Fibroblast of peridontal ligament (primary cell): ENCODE measurements at regions not wholly inside any gene's neighbourhood (a gene's known extent, or its start where the extent isn't known, plus 50 kb on each side); places are given as distances from the start of the nearest gene placed in this dataset.

Source experiments
- DNase-seq: peaks from one replicate; pipeline ENCODE4 v3.0.0-alpha.2; 2010; ENCODE audit errors: extremely low read depth

DNA sequence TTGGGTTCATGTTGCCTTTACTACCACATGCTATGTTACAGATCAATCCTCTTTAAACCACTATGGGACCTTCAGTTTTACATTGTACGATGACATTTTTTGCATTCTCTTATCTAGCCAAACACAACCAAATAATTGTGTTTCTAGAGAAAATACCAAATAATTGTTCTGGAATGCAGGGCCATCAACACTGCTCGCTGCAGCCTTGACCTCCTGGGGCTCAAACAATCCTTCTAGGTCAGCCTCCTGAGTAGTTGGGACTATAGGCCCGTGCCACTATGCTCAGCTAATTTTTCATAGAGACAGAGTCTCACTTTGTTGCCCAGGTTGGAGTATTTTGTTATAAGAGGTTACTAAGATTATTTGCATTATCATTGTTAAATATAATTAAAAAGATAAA, 237.5 kb upstream of the PMFBP1 start:
- DNase-seq, result no peak

DNA sequence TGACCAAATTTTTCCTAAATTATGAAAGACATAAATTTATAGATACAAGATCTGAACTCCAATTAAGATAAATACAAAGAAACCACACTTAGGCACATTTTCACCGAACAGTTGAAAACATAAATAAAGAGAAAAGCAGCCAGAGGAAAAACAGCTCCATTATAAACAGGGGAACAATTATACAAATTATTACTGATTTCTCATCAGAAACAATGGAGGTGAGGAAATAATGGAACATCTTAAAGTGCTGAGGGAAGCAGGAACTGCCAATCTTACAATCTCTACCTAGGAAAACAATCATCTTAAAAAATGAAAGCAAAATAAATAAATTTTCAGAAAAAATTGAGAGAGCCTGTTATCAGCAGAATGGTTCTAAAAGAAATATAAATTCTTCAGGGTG, 234.4 kb upstream of the PMFBP1 start:
- DNase-seq, result no peak

DNA sequence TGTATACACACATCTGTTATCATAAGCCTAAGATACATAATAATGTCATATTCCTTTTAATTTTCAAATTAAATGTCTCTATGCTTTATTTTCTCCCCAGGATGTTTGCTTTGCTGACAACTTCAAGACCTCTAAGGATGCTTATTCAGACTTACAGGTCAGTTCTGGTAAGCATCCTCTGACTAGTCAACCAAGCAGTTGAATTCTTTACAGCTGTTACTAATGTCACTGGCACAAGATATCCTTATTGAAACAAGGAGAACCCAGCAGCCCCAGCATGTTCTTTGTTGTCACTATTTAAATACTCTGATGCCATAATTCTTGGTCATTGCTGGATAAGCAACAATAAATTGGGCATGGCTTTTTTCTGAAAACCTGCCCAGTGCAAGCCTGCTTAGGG, 232.3 kb upstream of the PMFBP1 start:
- no peak for DNase-seq

DNA sequence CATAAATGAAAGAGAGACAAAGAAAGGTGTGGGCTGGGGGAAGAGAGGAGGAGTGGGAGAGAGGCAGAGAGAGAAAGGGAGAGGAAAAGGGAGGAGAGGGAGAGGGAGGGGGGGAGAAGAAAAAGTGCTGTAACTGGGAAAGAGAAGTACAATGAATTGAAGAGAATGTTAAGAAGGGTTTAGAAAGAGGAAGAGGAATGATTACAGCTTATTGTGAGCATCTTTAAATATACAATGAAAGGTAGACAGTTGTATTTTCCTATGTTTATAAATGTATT, 229.1 kb upstream of the PMFBP1 start:
- no peak for DNase-seq

DNA sequence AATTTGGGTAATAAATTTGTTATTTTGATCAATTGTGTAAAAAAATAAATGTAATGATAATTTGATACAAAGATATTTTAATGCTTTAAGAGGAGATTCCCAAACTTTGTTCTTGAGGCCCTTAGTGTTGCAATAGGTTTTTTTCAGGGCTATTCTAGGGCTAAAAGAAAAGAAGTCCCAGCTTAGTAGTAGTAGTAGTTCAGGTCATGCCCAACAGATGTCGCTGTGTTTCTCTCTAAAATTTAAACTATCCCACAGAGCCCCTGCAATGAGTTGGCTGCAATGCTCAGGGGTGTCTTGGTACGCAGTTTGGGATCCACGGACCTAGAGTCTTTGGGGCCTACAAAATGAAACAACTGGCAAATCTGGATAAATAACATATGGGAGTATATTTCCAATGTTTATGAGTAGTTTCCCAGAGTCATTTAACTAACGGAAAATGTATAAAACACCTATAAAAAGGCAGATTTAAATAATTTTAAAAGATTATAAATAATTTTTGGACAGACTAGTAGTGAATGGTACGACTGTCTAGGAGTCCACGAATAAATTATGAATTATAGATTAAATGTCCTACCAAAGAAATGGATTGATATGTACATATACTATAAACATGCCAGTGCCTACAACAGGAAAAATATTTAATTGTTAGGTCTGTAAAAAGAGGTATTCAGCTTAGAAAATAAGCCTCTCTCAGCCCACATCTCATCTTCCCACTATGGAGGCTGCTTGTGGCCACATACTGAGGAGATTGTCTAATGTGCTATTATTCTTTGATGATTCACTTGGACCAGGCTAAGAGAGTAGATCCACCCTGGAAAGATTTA, 228.5 kb upstream of the PMFBP1 start:
- peak; percentile 82 for DNase-seq

DNA sequence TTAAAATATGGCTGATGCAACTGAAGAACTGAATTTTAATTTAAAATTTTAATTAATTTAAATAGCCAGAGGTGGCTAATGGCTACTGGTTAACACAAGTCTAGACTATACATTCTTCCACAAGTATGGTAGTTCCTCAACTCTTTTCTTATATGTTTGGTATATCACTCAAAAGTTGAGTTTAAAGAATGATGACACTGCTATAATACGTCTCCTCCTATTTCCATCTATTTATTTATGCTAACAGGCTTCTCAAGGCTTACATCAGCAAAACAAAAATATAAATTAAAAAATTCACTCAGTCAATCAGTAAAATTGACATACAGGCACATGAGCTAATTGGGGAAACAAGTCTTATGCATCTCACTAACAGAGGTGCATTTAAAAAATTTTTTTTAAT, 227.9 kb upstream of the PMFBP1 start:
- no peak for DNase-seq

DNA sequence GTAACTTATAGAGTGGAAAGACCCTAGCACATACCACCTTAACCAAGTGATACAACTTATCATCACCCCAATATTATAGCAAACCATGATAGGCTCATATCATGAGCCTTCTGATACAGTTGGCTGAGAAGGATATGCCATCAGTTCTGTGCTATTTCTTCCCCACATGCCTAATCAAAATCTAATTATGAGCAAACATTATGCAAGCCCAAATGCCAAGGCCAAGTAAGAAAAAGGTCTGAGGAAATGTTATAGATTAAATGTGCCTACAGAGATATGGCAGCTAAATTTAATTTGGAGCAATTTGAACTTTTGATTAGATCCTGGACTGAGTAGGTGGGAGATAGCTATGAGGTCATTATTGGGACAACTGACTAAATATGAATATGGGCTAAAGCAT, 225.9 kb upstream of the PMFBP1 start:
- peak; percentile 4 for DNase-seq

DNA sequence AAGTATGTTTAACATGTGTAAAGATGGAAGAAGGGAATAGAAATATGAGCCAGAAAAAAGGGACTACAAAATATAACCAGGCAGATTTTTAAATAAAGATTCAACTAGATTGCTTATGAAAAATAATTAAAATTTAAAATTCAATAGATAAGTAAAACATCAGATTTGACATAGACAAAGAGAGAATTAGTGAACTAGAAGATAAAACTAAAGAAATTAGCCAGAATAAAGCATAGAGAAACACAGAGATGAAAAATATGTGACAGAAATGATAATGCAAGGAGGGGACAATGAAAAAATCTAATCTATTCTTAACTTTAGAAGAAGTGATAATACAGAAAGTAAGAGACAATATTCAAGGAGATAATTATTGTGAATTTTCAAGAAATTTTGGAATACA, 222.6 kb upstream of the PMFBP1 start:
- DNase-seq, result no peak

DNA sequence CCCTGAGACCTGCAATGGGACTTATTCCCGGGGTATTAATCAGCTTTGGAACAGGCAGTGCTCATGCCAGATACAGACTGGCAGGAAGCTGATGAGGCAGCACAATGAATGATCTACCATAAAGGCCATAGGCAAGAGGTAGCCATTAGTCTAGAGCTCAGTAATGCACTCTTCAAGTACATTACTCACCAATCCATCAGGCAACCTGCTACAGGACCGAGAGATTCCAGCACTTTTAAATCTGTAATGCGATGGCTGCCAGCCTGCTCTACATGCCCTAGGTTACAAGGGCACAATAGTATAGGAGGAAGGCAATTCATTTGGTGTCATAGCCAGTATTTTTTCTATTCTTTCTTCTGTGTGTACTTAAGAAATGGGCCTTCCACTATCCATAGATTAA, 217.8 kb upstream of the PMFBP1 start:
- DNase-seq, result no peak

DNA sequence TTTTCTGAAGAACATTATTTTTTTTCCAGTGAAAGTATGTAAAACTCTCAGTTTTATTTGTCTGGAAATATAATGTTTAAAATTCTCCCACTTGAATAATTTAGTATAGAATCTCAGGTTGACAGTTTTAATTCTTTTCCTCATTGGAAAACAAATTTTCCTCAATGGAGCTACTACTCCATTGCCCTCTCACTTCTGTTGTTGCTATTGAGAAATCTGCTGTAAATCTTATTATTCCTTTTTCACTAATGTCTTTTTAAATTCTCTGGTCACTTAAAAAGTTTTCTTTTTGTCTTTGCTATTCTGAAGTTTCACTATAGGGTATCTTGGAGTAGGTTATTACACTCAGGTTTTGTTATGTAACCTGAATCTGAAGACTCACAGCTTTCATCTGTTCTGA, 216.1 kb upstream of the PMFBP1 start:
- no peak for DNase-seq

DNA sequence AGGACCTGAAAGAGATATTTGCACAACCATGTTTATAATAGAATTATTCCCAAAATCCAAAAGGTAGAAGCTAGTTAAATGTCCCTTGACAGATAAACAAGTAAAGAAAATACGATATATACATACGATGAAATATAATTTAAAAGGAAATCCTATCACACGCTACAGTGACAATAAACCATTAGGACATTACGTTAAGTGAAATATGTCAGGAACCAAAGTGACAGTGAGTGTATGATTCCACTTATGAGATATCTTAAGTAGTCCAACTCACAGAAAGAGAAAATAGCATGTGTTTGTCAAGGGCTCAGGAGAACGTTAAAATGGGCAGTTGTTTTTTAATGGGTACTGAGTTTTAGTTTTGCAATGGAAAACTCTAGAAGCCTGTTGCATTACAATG, 212.7 kb upstream of the PMFBP1 start:
- DNase-seq, result no peak

DNA sequence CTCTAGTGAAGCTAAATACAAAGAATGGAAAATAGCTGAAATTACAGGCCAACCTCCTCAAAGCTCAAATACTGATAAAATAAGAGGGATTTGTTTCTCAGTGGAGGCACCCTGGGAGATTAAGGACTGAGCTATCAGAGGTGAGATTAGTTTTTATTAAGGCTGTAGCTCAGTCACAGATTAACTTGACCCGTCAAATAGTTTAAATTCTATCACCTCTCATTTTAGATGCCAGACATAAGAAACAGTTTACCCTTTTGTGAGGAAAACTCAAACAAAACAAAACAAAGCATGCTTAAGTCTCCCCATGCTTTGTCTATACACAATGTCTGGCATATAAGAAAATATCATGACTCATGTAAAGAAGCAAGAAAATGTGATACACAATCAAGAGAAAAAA, 208.3 kb upstream of the PMFBP1 start:
- no peak for DNase-seq

DNA sequence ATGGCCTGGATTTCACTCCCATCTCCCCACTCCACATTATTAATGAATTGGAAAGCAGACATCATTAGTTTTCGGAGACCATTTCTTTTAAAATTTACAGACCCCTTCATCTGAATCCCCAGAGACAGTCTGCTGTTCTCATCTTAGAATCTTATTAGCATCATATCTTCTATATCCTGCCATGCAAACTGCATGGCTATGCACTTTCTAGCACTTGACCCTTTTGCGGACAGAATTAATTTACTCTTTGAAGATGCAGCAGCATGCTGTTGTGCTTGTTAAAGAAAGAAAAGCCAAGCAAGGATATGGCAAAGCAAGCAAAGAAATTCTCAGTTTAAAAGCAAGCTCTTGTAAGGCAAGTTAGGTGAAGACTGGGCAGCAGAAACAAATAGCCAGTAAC, 201.2 kb upstream of the PMFBP1 start:
- no peak for DNase-seq

DNA sequence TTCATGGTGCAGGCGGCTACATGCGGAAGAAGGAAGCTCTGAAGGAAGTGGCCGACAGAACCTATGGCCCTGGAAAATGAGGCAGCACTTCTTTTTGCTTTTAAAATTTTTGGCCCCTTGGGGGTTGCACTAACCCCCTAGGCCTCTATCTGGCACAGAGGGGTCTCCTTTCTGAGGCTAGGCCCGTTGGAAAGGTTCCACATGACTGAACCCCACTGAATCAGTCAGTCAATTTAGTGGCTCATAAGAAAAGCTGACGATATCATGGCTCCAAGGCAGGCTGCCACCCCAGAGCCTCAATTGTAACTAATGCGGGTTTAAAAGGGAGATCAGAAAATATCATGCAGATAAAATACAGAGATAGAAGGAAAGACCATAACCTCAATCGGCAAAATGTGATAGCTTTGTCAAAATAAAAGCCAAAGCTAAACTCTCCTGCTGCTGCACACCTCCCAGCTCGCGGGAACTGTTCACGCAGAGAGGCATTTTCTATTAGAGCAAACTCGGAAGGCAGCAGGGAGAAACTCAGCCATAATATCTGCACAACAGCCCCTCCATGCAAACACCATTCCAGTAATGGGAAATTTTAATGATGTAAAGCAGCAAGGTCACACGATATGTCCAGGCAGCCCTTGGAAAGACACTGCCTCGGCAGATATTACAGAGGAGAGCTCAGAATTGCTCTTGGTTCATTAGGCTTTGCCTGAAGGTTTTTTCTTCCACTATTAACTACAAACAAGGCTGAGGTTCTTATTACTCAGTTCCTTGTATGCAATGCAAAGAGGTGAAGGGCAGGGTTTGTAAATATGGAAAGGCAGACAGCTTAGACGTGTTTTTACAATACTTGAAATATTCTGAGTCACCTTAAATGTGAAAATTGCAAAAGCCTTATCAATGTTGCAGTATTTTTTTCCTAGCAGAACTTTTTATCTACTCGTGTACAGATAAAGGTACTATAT, 200.4 kb upstream of the PMFBP1 start:
- DNase-seq, result no peak

DNA sequence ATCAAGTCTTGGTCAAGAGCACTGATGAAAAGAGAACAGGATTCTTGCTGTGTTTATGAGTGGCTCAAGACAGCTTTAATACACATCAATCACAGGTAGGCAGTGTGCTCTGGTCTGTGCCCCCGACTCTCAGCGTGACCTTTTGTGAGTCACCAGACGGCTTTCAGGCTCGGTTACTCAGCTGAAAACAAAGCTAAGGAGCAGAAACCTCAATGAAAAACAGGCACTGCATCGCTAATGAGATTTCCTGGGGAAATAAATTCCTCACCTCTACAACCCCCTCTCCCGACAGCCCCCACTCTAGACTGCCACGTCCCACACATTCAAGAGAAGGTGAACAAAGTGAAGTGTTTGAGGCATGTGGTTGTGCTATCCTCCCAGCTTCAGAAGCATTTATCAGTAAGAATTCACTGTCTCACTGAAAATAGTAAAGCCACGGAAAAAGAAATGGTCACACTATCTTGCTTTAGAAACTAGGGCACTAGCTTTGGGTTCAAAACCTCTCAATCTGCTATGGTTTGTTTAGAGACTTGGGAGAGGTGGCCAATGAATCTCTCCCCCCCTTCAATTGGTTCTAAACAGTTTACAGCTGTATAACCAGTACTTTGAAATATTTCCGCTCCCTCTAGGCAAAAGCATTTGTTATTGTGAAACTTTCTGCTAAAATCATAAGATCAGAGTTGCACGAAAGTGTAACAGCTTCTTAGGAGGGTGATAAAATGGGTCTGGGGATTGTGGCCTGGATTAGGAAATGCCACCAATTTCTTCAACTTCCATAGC, 199.5 kb upstream of the PMFBP1 start:
- peak; percentile 62 for DNase-seq

DNA sequence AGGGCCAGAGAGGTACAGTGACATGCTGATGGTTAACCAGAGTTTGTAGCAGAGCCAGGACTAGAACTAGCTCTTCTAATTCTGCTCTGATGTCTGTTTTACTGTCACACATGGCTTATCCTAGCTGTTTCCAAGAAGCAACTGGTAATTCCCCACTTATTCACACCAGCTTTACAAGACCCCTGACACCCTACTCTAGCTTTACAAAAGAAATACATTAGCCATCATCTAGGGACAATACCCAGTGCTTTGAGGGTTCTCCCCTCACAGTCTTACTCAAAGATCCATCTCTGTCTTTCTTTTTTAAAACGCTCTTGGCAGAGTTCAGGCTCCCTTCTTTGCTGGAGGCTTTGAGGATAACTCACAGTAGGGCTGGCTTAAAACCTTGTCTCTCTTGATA, 197.3 kb upstream of the PMFBP1 start:
- no peak for DNase-seq

DNA sequence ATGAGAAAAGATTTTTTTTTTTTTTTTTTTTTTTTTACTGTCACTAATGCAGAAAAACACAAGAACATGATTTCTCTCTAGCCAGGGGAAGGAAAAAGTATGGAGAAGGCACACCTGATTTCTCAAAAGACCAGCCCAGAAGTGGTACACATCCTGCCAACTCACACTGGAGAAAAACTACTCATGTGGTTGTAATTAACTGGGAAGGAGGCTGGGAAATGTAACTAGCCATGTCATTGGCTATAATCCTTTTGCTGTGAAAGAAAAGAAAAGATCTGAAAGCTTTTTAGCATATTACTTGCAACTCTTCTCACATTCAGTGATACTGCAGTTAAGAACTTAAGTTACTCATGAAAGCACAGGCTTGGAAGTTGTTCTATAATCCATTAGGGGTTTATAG, 195.9 kb upstream of the PMFBP1 start:
- peak; percentile 61 for DNase-seq

DNA sequence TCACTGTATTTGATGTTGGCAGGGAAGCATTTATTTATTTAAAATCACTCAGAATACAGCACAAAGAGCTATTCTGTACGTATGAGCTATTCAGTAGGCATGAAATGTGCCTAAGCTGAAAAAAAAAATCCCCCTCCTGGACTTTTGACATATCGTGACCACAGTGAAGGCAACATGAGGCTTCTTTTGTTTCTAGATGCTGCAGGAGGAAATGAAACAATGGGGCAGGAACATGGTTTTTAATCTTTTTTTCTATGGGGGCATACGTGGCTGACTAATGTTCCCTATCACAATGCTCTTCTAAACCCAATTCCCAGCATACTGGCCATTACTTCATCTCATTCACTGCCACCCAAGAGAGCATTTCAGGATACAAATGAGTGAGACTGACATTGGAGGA, 191.0 kb upstream of the PMFBP1 start:
- DNase-seq, result no peak

DNA sequence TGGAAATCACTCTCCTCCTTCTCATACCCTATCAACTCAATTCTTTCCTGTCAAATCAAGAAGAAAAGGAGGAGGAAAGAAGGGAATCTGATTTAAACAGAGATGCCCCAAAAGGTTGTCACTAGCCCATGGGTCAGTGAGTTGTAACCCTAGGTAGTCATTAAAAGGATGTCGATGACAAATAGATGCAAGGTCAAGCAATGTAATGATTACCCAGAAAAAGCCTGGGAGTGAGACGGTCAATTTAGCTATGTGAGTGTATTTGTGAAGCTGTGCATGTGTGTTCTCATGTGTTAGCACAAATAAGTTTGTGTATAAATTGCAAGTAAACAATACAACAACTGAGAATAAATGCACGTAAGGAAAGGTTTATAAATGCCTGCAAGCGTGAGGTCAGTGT, 190.5 kb upstream of the PMFBP1 start:
- DNase-seq, result no peak

DNA sequence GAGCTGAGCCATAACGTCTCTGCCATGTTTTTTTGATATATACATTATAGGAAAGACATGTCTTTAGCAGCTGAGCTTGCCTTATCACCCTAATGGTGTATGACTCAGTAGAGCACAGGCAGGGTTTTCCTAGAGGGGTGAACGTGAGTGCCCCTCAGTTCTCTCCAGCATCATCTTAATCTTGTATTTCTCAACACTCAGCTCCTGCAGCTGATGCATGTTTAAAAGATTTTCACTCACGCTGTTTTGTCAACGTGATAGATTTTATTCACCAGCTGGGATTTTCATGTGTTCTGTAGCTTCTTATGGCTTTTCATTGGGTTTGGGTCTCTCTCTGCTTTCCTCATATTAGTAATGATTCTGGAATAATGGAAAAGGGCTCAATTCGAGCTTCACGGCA, 186.0 kb upstream of the PMFBP1 start:
- no peak for DNase-seq

DNA sequence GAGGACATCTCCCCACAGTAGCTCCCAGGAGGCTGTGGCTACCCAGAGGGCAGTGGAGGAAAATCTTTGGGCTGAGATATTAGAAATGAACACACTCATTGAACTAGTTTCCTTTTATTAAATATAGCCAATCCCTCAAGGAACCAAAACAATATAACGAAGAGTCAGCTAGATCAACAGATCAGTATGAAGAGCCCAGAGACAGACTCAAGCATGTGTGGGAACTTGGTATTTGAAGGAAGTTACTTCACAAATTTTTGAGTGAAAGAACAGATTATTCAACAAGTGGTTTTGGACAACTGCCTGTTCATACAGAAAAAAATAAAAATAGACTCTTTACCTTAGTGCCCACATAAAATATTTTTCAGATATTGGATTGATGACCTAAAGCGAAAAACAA, 183.6 kb upstream of the PMFBP1 start:
- DNase-seq, result peak; percentile 35

DNA sequence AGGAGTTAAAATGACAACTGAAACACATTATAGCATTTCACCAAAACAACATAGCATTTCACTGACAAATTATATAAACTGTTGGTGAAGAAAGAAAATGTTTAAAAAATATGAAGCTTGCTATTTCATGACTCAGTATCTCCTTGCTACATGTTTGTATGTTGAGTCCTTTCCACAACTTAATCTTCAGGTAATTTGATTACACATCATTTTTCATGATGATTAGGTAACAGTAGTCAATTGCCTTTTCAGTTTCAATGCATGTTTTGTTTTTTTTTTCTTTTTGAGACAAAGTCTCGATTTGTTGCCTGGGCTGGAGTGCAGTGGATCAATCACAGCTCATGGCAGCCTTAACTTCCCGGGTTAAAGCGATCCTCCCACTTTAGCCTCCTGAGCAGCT, 177.8 kb upstream of the PMFBP1 start:
- DNase-seq, result no peak

DNA sequence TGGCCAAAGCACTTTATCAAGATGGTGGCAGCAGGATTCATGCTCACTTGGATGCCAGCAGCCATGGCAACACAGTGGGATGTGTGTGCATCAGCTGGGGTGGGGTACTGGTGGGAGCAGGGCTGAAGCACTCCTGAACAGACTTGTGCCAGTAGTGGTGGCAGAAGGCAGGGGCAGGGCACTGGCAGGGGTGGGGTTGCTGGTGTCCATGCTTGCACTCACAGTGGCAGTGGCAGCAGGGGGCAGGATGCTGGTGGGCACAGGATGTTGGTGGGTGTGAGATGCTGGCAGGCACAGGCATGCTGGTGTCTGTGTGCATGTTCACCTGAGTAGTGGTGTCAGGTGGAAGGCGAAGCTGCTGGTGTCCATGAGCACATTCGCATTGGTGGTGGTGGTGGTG, 161.0 kb upstream of the PMFBP1 start:
- DNase-seq, result no peak
